Fibroblast of upper back skin (primary cell): ENCODE measurements at regions not wholly inside any gene's neighbourhood (a gene's known extent, or its start where the extent isn't known, plus 50 kb on each side); places are given as distances from the start of the nearest gene placed in this dataset.

Source experiments
- DNase-seq: peaks from one replicate; pipeline ENCODE4 v3.0.0-alpha.2; 2013

DNA sequence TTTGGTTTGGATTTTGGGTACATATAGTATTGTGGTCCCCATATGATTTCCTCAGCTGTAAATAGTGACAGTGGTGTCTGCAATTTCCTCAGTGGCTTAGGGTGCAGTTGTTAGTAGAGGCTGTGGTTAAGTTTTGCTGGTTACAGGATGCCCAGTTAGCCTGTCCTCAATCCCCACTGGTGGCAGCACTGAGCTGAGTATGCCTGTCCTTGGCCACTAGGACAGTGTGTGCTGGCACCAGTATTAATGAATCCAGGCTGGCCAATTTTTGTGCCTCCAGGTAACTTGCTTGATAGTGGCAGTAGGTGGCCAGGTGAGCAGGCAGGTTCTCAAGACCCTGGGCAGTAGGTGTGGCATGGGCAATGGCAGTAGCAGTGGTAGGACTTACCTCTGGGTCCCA, 973.1 kb downstream of the TMEM182 start:
- DNase-seq, result no peak

DNA sequence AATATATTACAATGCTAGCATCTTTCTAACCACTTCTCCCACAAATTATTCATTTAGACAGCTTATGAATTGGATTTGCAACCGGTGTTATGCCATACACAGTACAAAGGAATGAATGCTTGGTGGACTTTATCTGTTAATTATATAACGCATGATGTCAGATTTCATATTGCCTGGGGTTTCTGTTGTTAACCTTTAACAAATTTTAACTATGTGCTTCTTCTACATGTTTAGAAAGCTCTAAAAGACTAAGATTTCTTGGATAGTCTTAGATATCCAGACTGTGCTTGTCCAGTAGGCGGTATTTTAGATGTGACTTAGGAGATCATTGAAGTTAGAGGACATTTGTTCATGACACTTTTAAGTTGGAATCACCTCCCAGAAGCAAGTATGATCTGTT, 976.3 kb downstream of the TMEM182 start:
- no peak for DNase-seq

DNA sequence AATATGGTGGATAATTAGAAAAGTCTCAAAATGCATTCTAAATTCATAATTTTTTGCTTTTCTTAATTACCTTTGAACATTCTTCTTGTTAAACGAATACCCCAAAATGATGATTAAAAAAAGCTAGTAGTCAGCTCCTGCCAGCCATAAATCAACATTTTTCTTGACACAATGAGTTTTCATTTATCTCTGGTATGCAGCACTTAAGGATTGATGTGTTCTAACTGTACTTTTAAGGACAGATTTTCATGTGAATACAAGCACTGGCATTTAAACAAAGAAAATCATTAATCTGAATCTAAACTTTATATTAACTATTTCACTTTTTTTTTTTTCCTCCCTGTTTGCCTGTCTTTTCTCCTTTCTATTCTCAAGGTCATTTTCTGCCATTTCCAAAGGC, 976.8 kb downstream of the TMEM182 start:
- no peak for DNase-seq

DNA sequence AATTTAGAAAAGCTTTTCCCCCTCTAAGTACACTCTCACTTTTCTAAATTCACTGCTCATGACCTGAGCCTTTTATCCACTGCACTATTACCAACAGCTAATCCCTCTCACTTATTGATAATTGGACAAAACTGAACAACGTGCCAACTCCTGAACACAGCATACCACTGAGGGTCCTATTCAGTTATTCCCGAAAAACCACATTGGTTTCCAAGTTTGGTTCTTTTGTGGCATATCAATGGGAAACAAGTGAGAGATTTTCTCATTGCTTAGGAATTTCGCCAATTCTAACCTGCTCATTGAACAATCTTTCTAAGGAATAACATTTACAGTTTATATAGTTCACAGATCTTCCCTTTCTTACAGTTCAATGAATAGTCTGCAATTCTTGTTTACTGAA, 977.4 kb downstream of the TMEM182 start:
- no peak for DNase-seq

DNA sequence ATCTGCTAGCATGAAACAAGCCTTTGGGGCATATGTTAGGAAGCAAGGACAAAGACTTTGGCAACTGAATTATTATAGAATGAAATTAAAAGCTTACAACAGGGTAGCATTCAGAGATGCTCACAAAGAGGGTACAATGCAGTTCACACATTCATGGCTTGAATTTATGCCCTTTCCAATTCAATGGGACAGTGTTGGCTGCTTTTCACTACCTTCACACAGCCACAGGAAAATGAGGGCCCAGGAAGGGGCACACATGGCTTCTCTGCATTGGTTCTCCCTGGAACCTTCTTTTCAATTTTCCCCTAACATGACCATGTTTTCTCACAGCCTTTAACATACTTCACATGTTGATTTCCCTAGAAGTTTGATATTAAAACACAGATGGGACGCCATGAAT, 978.1 kb downstream of the TMEM182 start:
- no peak for DNase-seq

DNA sequence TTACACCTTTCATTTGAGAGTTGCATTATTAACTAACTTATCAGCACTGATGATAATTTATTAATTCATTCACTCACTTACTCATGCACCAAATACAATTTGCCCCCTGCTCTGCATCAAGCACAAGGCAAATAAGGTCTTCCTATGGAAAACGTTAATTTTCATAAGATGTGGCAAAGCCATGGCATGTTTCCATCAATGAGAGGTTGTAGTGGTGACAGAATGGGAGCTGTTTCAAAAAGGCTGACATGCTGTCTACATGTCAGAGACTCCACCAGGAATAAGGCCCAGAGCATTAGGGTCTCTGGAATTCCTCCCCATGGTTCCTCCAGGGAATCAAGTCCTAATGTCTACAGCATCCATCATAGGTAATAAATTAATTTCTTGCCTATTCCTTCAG, 978.8 kb downstream of the TMEM182 start:
- DNase-seq, result no peak

DNA sequence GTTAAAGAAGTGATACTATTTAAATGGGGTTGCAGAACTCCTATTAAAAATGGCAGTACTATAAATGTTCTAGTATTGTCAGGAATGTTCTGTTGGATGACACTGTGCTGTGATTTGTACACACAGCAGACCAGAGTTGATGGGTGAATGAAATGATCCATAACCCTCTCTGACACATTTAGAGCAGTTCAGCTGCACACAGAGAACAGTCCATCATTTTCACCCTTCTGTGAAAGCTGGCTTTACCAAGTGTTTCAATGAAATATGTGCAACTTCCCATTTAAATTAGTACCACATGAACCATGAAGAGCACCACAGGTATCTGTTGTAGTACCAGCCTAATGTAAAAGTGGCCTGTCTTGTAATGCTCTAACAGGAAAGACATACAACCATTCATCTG, 981.4 kb downstream of the TMEM182 start:
- DNase-seq, result no peak

DNA sequence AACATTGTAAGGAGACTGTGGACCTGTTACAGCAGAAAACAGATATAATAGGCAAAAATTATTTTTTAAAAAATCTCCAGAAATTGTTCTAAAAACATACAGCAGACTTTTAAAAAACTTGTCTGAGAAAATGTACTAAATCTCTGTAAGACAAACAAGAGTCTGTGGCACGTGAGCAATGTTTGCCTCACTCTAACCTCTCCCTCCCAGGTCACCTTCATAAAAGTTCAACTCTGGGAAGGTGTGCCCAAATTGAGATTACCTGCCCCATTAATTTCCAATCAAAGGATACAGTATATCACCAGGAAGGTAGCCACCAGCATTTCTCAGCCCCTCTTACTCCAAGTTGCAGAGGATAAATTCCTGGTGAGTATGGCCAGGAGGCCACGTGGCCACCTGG, 992.7 kb downstream of the TMEM182 start:
- DNase-seq, result no peak

DNA sequence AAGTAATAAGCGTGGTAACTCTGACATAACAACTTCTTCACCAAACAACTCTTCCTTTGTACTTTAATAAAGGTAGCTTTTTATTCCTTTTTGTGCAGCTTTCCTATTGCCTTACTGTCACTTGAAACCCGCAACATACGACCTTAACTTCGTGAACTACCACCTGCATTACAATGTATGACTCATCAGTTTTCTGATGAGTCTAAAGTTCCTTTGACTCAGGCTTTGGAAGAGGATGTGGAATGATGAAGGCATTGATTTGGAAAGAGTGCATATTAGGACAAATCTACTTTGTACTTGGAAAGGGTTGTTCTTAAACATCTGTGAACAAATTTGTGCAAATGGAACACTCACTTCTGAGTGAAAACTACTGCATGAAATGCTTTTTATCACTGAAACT, 1012.1 kb downstream of the TMEM182 start:
- DNase-seq, result peak; percentile 1

DNA sequence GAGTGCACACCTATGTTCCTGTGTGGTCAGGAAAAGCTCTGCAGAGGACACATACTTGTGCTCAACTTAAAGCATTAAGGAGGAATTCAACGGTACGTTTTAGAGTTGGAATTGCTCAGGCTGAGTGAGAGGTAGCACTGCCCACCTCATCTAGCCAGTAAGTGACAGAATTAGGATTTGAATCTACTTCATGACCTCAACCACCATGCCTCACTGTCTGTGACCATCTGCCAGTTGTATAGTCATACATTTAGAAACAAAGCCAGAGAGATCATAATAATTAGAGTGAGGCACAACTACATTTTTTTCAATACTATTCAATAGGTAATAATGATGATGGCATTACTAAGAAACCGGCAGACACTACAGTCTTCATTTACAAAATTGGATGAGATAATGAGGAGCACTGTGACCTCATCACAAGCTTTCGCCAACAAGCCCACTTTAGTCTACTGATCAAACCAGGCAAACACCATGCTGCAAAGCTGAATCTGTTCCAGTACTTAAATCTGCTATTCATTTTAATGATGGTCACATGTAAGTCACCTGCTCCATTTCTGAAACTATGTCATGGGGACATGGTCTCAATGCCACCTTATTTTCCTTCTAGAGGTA, 1018.4 kb downstream of the TMEM182 start:
- DNase-seq, result no peak

DNA sequence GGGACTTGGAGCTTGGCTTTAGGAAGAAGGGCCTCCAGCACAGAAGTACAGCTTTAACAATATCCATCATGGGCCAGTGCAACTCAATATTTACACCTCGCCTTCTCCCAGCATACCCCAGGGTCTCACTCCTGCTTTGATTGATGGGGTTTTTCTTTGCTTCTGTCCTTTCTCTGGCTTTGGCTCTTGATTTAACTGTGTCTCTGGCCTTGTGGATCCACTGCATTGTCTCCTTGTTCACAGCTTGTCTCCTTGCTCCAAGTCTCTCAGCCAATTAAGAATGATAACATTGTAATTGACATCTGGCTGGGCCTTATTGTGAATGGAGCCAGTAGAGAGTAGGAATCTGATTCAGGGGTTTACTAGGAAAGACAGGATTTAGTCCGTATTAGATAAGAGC, 1019.5 kb downstream of the TMEM182 start:
- DNase-seq, result no peak

DNA sequence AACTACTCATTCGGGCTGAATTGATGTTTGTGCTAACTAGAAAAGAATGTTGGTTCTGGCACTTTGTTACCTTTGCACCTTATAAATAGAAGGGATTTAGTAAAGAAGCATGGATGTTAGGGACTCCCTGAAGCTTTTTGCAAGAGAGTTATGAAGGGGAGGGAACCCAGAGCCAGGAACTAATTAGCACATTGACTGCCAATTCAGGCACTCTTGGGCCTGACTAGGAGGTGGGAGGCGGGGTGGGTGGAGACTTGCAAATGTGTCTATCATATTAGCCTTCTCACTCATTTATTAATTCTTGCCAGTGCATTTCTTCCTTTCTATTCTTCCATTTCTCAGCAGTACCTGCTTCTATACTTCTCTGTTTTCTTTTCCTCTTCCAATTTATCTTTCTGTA, 1022.4 kb downstream of the TMEM182 start:
- DNase-seq, result no peak

DNA sequence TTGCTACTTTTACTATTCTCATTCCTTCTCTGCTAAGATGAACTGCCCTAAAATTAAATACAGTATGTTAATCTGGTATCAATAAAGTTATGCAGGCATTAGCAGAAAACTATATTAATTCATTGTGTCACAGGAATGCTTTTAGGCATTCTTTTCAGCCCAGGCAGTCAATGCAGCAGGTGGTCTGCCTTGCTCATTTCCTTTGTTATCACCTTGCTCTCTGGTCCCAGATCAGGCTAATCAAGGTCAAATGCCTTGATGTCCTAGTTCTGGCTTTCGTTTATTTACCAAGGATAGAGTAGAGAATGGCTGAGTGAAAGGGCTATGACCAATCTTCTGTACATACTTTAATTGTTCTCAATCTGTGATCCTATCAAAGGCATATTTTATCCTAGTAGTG, 1023.6 kb downstream of the TMEM182 start:
- DNase-seq, result no peak

DNA sequence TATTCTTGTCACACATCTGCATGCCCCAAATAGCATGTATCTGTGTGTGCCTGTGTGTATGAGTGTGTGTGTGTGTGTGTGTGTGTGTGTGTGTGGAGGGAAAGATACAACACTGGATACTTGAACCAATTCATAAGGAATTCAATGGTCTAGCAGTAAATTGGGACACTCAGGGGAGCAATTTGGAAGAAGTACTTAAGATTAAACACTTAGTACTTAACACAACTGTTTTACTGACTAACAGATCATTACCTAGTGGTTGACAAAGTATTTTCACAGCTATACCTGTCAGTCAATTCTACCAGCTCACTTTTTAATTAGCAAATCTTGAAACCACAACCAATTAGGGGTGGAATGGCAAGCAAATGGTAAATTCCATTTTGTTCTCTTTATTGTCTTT, 1024.1 kb downstream of the TMEM182 start:
- DNase-seq, result no peak

DNA sequence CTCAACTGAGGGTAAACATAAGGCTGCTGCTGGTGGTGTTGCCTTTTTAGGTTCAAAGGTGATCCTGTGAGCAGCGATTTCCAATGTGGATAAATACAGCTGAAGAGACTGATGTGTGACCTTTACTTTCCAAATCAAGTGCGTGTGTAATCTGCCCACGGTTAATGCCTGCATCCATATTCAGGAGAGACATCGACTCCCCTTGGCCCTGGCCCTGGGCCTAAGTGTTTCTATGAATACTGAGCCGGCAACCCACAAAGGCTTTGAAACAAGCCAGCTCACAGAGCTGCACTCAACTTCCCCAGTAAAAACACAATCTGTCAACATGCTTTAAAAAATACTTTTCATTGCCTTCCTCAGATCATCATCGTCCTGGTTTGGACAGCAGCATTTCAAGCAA, 1026.6 kb downstream of the TMEM182 start:
- peak; percentile 3 for DNase-seq

DNA sequence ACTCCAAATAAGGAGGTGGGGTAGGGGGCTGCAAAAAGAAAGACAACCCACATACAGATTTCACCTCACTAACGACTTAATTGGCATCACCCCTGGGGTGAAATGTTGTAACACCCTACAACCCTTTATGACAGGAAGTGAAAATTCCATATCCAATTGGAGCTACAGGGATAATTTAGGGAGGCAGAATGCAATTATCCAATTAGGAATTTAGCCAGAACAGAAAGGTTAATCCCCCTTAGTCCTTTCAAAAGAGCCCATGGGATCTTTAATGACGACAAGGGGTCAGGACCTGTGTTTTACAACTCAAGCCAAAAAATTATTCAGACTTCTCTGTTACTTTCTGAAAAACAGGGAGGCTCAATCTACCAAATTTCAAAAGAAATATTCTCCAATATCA, 1027.1 kb downstream of the TMEM182 start:
- no peak for DNase-seq

DNA sequence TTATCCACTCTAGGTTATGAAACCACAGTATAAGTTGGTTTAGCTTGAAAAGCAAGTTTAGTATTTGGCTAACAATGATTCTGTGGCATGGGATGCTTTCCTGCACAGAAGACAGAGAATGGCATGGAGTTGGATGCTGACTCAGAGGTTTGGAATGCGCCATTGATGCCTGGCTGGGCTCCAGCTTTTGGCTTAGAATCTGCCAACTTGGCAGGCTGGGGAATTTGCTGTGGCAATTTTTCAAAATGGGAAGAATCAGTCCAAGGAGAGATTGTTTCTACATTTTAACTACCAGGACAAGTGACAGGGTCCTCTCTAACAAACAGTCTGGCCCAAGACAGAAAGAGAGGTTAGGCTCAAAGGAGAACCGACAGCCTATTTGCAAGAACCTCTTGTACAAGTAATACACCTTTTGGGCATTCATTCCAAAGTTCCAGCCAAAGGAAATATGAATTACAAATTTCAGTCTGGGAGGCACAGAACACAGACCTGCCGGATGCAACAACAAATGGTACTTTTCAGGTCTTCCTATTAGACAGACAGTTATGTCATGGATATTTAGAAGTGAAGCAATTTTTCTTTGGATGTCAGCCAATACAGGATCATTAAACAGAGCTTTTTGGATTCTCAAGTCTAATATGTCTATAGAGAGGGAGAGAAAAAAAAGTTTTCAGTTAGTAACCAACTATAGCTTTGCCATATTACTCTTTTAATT, 1027.7 kb downstream of the TMEM182 start:
- peak; percentile 45 for DNase-seq

DNA sequence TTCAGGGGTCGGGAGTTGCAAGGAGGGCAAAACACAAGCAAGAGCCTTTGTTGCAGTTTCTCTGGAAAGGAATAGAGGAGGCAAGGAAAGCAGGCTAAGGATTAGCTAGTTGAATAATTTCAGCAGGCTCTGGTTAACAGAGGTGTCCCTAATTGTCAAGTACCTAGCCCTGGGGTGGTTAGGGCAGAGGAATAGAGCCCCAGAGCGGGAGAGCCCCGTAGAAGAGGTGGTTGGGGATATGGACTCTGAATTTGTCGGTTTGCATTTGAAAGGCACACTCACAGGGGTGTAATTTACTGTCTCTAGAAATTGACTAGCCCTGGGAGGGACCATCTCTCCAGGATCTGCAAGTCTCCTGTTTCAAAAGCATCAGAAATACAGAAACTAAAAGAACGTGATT, 1030.2 kb downstream of the TMEM182 start:
- DNase-seq, result no peak

DNA sequence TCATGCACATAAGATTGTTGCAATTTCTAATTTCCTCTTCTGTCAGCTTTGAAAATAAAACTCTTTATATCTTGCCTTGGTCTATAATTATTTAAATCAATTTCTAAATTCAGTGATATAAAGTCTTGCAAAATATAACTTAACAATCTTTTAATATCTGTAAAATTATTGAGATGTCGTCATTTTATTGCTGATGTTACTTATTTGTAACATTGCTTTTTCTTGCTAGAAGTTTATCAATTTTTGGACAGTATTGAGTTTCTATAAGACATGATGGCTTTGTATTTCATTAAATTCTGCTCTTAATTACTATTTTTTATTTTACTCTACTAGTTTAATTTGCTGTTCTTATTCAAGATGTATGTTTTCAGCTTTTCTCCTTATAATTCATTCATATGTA, 1036.5 kb downstream of the TMEM182 start:
- DNase-seq, result no peak

DNA sequence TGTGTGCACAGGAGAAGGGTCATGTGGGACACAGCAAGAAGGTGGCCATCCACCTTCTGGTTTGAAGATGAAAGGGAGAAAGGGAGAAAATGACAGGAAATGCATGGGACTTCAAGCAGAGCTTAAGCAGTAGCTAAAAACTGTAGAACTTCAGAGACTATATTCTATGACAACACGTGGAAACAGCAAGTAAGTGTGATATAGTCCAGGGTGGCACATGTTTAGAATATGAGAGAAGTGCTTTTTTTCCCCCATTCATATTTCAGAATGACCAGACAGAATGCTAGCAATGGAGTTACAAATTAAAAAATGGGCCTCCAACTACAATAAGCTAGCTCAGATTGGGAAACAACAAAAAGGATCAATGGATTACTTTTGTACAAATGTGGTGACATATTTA, 1042.2 kb downstream of the TMEM182 start:
- DNase-seq, result no peak

DNA sequence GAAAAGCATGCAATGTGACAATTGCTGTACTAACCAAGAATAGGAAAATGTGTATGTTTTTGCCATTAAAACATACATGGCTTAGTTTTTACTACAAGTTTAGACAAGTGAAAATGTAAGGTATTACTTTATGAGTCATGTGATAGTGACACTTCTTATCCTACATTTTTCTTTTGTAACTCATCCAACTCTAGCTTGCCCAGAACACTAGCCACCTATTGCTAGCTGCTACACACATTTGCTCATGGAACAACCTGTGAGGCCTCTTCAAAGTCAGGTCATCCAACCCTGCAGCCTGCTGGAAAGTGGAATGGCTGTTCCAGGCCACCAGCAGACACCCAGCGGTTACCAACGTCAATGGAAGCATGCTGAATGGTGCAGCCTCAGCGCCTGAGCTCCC, 1043.9 kb downstream of the TMEM182 start:
- DNase-seq, result peak; percentile 10

DNA sequence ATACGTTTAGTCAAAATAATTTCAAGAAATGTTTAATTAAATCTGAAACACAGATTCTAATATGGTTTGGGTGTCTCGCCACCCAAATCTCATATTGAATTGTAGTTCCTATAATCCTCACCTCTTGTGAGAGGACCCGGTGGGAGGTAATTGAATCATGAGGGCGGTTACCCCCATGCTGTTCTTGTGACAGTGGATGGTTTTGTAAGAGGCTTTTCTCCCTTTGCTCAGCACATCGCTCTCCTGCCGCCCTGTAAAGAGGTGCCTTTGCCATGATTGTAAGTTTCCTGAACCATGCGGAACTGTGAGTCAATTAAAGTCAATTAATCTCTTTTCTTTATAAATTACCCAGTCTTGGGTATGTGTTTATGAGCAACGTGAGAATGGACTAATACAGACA, 1045.1 kb upstream of the POU3F3 start:
- DNase-seq, result no peak

DNA sequence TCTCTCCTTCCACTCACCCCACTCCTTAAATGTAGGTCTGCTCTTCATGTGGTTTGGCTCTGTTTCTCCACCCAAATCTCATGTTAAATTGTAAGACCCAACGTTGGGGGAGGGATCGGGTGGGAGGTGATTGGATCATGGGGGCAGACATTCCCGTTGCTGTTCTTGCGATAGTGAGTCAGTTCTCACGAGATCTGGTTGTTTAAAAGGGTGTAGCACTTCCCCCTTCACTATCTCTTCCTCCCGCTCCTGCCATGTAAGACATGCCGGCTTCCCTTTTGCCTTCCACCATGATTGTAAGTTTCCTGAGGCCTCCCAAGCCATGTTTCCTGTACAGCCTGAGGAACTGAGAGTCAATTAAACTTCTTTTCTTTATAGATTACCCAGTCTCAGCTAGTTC, 1044.5 kb upstream of the POU3F3 start:
- DNase-seq, result peak; percentile 55

DNA sequence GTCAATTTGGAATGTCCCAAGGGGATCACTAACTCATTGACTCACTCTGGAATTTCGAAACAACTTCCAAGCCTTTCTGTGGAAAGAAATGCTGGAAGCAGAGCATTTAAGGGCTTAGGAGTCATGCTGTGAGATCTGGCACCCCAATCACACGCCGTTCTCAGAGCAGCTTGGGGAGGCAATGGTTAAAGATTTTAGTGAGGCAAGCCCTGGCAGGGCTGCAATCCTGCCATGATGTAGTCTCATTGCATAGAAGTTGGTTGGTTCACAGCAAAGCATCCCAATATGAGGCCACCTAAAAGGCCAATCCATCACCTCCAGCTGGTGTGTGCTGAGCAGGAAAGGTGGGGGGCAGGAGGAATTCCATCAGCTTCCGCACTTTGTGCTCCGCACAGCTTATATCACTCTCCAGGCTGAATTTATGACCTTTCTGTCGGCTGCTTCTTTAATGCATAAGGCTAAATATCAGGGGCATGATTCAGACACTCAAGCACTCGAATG, 1043.9 kb upstream of the POU3F3 start:
- peak; percentile 94 for DNase-seq

DNA sequence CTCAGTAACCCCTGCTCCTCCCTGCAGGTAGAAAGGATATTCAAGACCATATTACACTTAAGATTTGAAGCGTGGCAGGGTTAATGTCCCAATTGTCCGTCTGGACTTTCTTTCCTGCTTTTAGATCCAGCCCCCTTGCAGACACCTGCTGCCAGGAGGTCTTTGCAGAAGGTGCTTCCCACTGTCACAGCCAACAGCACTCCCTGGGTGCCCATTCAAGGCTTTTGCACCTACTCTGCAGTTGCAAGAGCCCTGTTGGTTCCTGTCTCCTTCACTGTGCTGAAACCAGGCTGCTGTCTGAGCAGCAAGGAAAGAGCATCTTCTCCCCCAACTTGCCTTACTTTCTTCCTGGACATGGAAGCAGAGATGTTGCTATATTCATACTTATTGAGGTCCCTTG, 1043.0 kb upstream of the POU3F3 start:
- no peak for DNase-seq
